ENCODE measurements at regions not wholly inside any gene's neighbourhood (a gene's known extent, or its start where the extent isn't known, plus 50 kb on each side); places are given as distances from the start of the nearest gene placed in this dataset.

DNA sequence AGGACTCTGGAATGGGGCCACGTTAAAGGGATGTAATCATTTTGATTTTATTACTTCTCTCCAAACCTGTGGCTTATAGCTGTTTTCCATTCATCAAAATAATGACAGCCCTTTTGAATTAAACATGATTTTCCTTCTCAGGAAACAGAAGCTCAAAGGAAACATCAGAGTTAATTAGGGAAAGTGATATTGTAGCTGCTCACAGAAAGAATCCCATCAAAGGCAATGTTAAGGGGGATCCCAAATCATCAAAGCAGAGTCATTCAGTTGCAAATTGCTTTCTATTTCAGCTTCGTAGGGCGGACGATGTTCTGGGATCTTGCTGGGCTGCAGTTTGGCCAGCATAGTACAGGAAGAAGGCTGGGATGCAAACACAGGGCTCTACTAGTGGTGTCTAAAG lies 563.2 kb downstream of the CCSER2 start:
- no peak for DNase-seq (ENCODE audit: low read depth)
- H3K4me3 ChIP-seq (ENCODE audit: low read depth, low read length) = no peak overlapping the region
- TF ChIP-seq, protein P1, sequence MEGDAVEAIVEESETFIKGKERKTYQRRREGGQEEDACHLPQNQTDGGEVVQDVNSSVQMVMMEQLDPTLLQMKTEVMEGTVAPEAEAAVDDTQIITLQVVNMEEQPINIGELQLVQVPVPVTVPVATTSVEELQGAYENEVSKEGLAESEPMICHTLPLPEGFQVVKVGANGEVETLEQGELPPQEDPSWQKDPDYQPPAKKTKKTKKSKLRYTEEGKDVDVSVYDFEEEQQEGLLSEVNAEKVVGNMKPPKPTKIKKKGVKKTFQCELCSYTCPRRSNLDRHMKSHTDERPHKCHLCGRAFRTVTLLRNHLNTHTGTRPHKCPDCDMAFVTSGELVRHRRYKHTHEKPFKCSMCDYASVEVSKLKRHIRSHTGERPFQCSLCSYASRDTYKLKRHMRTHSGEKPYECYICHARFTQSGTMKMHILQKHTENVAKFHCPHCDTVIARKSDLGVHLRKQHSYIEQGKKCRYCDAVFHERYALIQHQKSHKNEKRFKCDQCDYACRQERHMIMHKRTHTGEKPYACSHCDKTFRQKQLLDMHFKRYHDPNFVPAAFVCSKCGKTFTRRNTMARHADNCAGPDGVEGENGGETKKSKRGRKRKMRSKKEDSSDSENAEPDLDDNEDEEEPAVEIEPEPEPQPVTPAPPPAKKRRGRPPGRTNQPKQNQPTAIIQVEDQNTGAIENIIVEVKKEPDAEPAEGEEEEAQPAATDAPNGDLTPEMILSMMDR (IDR thresholded peaks at IDR 0.05; ENCODE audit: low read depth, low read length, missing control alignments) = no peak
- in situ Hi-C loops (cut with HindIII; ENCODE audit: low sequenced_read_pairs) = no loop called here

DNA sequence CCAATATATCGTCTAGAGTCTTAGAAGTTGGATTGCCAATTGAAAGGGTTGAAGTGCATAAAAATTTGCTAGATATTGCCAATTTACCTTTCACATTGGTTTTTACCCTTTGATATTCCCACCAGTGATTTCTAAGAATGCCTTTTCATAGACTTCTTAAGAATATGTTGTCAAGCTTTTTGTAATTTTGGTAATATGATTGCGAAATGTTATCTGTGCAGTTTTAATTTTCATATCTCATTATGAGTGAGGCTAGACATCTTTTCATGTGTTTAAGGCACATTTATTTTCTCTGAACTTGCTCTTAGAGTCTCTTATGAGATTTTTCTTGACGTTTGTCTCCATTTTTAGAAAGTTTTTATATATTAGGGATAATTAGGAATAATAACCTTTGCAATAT lies 567.2 kb downstream of the CCSER2 start:
- in situ Hi-C loops (cut with HindIII; ENCODE audit: low sequenced_read_pairs) = no loop called here
- TF ChIP-seq, protein P1 (IDR thresholded peaks at IDR 0.05; ENCODE audit: low read depth, low read length, missing control alignments) = no peak

DNA sequence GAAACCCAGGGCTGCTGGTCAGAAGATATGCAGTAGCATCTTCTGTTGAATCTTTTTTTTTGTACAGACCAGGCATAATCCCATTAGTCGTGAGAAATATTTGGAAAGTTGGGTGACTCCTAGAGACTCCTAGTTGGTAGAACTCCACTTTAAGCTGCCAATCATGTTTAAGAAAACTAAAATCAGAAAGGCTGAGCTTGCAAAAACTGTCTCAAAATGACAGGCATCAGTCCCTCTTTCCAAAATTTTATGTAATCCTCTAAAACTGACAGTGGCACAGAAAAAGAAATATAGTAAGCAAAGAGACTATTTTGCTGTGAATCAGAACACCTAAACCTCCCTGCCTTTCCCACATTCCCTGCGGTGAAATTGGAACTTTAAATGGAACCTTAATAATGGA lies 568.5 kb downstream of the CCSER2 start:
- no peak for DNase-seq (ENCODE audit: low read depth)
- H3K4me3 ChIP-seq (ENCODE audit: low read depth, low read length) = no peak overlapping the region
- TF ChIP-seq, protein P1 (IDR thresholded peaks at IDR 0.05; ENCODE audit: low read depth, low read length, missing control alignments) = no peak
- in situ Hi-C loops (cut with HindIII; ENCODE audit: low sequenced_read_pairs) = no loop called here

More for the DNA sequence above, 567.2 kb downstream of the CCSER2 start:
- no peak overlapping the region for H3K4me3 ChIP-seq (ENCODE audit: low read depth, low read length)
- no peak for DNase-seq (ENCODE audit: low read depth)

DNA sequence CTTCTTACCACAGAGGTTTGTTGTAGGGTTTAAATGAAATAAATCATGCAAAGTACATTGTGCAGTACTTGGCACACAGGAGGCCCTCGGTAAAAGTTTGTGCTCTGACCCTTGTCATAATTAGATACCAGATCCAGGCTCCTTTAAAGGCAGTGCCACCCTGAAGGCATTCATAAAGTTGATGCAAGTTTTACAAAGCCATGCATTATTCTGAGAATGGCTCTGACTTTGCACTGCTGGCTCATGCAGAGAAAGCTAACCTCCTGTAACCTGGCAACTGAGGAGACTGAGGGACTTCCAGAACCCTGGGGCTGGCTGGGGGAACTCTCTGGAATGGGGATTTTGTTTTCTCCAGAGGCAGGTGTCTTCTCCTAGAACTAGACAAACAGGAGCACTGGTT lies 570.9 kb downstream of the CCSER2 start:
- in situ Hi-C loops (cut with HindIII; ENCODE audit: low sequenced_read_pairs) = no loop called here
- H3K4me3 ChIP-seq (ENCODE audit: low read depth, low read length) = no peak overlapping the region
- DNase-seq (ENCODE audit: low read depth) = no peak
- TF ChIP-seq, protein P1 (IDR thresholded peaks at IDR 0.05; ENCODE audit: low read depth, low read length, missing control alignments) = no peak

DNA sequence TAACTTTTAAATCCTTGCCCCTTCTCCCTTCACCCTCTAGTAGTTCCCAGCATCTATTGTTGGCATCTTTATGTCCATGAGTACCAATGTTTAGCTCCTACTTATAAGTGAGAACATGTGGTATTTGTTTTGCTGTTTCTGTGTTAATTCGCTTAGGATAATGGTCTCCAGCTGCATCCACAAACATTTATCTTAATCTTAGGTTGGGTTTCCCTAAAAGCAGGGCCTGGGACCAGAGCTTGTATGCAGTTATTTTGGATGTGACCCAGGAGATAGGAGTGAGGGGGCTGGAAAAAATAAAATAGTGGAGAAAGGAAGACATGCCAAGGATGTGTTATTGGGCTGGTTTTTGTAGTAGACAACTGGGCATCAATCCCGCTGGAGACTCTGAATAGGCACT lies 571.8 kb downstream of the CCSER2 start:
- in situ Hi-C loops (cut with HindIII; ENCODE audit: low sequenced_read_pairs) = no loop called here
- no peak overlapping the region for H3K4me3 ChIP-seq (ENCODE audit: low read depth, low read length)
- DNase-seq (ENCODE audit: low read depth) = no peak
- TF ChIP-seq, protein P1 (IDR thresholded peaks at IDR 0.05; ENCODE audit: low read depth, low read length, missing control alignments) = no peak

DNA sequence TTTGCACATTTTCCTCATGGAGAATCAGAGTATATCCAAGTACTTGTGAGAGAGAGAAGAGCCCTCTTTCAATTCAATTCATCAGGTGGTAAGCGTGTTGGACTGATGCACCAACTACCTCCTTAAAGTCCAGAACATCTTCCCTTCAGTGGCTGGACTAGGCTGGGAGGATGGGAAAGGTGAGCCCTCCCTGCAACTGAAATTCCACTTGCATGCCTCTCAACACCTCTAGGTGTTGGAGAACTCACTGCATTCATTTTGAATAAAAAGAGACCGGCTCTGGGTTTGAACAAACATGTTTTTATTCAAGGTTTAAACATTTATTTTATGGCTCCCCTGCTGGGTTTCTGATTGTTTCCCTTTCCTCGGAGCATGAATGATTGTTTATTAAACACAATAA lies 573.5 kb downstream of the CCSER2 start:
- in situ Hi-C loops (cut with HindIII; ENCODE audit: low sequenced_read_pairs) = no loop called here
- no peak overlapping the region for H3K4me3 ChIP-seq (ENCODE audit: low read depth, low read length)

More for the DNA sequence above, 573.5 kb downstream of the CCSER2 start:
- DNase-seq (ENCODE audit: low read depth) = no peak
- TF ChIP-seq, protein P1 (IDR thresholded peaks at IDR 0.05; ENCODE audit: low read depth, low read length, missing control alignments) = no peak

Measured in astrocyte of the cerebellum (primary cell).